Activated CD4-positive, alpha-beta T cell treated with anti-CD3 and anti-CD28 coated beads, Interleukin-2, amount 50 U/mL, for 4 hours (primary cell): ENCODE measurements at regions not wholly inside any gene's neighbourhood (a gene's known extent, or its start where the extent isn't known, plus 50 kb on each side); places are given as distances from the start of the nearest gene placed in this dataset.

Experiments
- DNase-seq, 2 experiments: peaks; one replicate each; pipeline ENCODE4 v3.0.0-alpha.2; 2020

DNA sequence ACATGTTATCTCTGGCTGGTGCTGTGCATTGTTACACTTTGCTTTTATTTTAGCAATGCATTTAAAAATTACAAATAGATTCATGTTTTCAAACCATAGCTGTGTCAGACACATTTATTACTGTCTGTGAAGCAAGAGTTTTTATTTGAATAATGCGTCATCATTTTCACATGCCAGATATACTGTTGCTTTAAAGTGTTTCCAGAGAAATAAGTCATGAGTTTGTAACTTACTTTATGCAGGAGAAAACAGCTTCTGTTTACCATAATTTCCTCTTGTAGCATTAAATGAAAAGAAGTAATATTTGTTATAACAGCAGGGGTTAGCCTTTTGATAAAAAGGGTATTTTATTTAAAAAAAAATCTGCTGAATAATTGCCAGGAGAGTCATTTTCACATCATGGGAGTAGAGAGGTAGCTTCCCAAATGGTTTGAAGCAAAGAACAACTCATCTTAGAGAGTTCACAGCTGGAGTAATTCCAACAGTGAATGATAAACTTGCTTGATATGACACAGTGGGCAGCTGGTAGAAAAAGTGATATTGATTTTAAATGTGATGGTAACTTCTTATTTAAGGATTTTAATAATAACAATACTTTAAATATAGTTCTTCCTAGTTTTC lies 1274.5 kb upstream of the CRIM1 start:
- DNase-seq, result no peak

- no peak for DNase-seq
Observed at GRCh38 chr2:35080231-35080910, 1275.2 kb upstream of the CRIM1 start.

DNA sequence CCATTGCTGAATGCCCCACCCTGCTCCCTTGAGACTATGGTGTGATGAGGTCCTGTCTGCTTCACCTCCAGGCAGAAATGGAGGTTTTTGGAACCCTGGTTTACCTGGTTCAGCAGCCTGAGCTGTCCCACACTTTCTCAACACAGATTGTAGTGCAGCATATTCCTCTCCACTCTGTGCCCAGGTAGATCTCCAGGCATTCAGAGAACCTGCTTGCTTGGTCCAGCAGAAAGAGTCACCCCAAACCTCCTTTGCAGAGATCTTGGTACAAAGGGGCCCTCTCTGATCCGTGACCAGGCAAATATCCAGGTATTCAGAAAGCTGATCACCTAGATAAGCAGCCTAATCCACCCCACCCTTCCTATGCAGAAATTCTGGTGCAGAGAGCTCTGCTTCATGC lies 1288.2 kb upstream of the CRIM1 start:
- no peak for DNase-seq

DNA sequence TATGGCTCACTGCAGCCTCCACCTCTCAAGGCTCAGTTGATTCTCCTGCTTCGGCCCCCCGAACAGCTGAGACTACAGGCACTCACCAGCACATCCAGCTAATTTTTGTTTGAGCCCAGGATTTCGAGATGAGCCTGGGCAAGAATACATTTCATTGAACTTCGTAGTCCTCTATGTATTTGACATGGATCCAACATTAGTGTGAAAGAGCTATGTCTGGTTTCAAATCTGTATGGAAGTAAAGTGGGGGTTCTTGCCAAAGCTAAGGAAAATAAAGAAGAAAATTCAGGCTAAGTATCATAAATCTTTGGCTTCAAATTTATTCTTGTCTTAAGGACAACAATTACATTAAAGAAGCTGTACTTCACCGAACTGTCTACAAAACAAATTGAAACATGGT lies 1291.7 kb upstream of the CRIM1 start:
- no peak for DNase-seq

GRCh38 chr2:35035883-35036282 lies 1319.7 kb upstream of the CRIM1 start:
- no peak for DNase-seq

DNA sequence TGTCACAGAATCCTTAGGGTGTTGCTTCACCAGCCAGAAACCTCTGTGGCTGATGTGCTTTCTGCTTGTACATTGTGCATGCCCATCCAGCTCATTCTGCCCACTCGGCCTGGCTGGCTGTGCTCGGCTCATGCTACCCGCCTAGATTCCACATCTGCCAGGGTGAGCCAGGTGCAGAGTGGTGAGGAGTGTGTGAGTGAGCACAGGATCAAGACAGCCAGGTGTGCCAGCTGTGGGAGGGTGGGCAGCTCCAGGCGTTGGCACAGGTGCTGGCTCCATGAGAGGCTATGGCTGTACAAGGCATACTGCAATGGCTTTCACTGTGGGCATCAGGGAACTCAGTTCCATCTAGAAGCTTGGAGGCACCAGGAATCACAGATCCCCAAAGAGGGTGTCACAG lies 1321.8 kb upstream of the CRIM1 start:
- DNase-seq, result no peak

- DNase-seq, result no peak
Observed at GRCh38 chr2:35023545-35023944, 1332.0 kb upstream of the CRIM1 start.

DNA sequence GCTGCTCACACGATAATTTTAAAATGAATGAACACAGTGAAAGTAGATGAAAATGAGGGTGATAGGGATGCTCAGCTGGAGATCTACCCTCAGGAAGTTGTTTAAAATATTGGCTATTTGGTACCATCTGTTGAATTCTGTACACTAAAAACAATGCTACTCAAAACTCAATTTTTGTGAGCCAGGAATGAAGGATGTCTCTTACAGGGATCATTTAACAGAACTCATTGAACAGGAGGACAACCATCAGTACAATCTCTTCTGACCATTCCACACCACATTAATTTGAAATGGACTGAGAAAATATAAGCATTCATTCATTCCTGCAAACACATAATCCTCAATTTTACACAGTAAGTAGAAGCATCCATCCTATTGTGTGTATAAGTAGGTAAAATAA lies 1355.1 kb upstream of the CRIM1 start:
- DNase-seq, result no peak

DNA sequence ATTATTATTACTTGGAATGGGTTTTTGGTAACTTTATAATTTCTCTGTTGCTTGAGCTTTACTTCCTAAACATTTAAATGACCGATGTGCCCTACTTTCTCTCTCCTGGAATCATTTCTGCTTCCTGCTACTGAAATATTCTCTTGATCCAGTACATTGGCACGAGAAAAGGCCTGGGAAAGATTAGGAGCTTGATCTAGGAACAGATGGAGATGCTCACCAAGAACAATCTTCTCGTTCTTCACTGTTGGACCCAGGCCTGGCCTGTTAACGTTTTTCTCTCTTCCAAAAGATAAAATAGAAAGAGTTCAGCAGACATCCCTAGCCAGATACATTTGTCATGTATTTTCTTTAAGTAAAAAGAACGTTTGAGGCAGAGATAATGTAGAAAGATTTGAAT lies 1356.8 kb upstream of the CRIM1 start:
- no peak for DNase-seq

DNA sequence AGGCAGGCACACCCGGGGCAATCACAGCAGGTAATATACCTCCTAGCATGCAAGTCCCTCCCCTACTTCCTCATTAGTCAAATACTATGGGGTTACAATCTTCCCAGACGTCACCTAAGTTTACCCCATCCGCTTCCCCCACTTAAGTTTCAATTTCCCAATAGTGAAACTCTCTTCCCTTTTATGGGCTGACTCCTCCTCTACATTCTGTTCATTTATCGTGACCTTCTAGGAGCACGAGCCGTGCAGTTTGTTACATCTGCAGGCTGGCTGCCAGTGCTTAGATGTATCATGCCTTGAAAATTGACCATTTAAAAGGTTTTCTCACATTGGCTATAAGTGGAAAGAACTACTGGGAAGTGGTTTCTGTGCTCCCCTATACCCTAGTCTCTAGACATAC lies 1357.8 kb upstream of the CRIM1 start:
- DNase-seq, result no peak

- no peak for DNase-seq
Observed at GRCh38 chr2:34995196-34995595, 1360.4 kb upstream of the CRIM1 start.

GRCh38 chr2:34991508-34992274 lies 1363.9 kb upstream of the CRIM1 start:
- DNase-seq, result no peak

- no peak for DNase-seq
Observed at GRCh38 chr2:34985474-34985873, 1370.1 kb upstream of the CRIM1 start.

- DNase-seq, result no peak
Observed at GRCh38 chr2:34980689-34981088, 1374.9 kb upstream of the CRIM1 start.

DNA sequence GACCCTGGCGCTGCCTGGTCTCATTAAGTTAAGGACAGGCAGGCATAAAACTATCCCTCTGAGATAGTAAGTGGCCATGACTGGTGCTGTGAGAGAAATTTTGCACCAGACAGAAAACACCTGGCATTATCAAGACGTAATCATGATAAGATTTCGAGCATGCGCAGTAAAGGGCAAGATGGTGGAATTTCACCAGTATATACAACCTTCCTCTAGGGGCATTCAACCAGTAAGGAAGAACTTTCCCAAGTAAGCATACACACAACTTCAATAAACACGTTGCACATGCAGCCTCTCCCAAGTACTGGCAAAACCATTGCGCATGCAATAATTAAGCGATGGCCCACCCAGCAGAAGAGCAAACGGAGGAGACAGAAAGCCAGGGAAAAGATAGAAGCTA lies 1376.4 kb upstream of the CRIM1 start:
- DNase-seq, result no peak

DNA sequence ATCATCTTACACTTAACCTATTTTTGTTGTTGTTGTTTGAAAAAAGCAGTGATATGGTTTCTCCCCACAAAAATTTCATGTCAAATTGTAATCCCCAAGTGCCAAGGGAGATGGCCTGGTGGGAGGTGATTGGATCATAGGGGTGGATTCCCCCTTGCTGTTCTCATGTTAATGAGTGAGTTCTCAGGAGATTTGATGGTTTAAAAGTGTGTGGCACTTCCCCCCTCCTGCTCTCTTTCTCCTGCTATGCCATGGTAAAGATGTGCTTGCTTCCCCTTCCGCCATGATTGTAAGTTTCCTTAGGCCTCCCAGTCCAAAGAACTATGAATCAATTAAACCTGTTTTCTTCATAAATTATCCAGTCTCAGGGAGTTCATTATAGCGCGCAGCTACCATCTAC lies 1362.7 kb upstream of the FAM98A start:
- no peak for DNase-seq

DNA sequence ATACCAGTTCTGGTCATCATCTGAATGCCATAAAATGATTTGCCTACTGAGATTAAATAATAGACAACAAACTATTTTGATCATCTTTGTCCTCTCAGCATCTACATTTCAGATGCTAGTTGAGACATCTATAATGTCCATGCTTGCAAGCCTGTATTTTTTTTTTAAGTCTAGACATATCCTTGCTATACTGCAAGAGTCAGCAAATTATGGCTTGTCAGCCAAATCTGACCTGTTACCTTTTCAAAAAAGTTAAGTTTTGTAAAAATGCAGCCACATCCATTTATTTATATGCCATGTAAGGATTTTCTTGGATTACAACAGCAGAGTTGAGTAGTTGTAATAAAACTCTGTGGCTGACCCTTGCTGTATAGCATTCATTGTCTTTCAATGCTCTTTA lies 1355.7 kb upstream of the FAM98A start:
- no peak for DNase-seq

DNA sequence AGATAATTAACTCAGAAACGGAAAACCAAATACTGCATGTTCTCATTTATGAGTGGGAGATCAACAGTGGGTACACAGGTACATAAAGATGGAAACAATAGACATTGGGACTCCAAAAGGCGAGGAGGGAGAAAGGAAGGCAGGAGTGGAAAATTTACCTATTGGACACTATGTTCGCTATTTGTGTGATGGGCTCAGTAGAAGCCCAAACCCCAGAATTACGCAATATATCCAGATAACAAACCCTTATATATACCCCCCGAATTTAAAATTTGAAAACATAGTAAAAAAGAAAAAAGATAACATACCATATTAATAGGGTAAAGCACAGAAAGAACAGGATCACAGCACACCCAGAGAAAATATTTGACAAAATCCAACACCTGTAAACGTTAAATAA lies 1351.7 kb upstream of the FAM98A start:
- no peak for DNase-seq

- DNase-seq, result no peak
Observed at GRCh38 chr2:34949316-34949715, 1350.2 kb upstream of the FAM98A start.

GRCh38 chr2:34936089-34936488 lies 1337.0 kb upstream of the FAM98A start:
- no peak for DNase-seq

DNA sequence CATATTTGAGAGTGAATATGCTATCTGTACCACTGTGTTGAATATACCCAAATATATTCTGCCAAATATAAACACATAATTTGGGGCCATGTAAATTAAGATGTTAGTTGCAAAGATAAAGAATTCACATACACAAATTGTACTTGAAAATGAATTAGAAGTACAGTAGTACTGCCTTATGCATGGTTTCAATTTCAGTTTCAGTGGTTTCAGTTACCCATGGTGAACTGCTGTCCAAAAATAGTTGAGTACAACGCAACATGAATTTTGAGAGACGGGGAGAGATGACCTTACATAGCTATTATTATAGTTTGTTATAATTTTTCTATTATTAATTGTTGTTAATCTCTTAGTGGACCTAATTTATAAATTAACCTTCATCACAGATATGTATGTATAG lies 1313.0 kb upstream of the FAM98A start:
- no peak for DNase-seq

DNA sequence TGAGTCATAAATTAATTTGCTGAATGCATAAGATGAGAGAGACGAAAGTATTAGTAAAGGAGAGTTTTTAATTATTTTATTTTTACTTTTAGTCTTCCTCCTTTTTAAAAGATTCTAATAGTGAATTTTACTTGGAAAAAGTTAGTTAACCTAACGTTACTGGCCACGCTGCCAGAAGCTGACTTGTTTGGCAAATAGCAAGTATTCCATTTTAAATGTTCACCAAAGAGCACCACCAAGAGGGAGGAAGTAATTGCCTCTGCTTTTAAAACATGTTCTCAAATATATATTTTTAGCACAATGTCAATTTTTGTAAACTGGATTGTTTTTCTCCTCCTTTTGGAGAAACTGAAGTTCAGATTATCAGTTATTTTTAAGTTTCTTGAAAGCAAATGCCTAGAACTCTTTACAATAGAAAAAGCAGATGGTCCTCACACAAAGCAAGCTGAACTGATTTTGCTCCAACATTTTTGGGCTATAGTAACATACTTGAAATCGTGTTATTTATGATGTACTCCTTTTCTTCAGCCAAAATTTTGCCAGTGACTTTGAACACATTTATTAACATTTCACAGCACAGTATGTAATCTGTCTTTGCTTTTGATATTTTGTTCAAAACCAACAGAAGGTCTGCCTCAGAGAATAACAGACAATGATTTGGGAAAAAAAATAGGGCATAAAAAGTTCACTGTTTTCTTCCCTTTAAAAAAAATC lies 1311.0 kb upstream of the FAM98A start:
- DNase-seq, result no peak

DNA sequence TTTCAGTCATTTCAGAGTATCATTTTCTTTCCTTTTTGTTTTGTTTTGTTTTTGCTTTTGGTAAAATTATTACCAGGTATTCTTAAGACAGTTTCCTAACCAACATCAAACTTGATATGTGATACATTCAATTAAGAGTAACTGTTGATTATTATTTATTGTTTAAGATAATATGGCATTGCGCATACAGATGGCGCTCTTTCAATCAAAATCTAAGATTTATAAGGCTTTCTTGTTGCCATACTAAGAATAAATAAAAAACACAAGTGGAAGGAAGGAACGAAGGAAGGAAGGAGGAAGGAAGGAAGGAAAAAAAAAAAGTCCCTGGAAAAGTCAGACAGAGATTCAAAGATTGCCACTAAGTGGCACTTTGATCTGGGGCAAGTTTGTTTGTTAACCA lies 1308.7 kb upstream of the FAM98A start:
- DNase-seq, result no peak

GRCh38 chr2:34901739-34902138 lies 1302.6 kb upstream of the FAM98A start:
- DNase-seq, result no peak
